C4-2B (cell line): ENCODE measurements at regions not wholly inside any gene's neighbourhood (a gene's known extent, or its start where the extent isn't known, plus 50 kb on each side); places are given as distances from the start of the nearest gene placed in this dataset.
"Not testable (repeated sequence)": the region's sequence is repeated elsewhere in the genome, so short reads cannot be mapped to it uniquely, and the experiment has no call there.

Source experiments
- H3K27ac ChIP-seq: fragments of 450-650 bp; 2 replicates; pipeline ENCODE4 v1.5.1; 2017
- CTCF ChIP-seq: fragments of 450-650 bp; conservative IDR thresholded peaks from 2 replicates; pipeline ENCODE4 v1.5.1; 2017; ENCODE audit warnings: mild to moderate bottlenecking
- ZFX ChIP-seq: fragments of 450-650 bp; IDR thresholded peaks from 2 replicates; pipeline ENCODE4 v1.6.1; 2017

- H3K27ac ChIP-seq: no peak overlapping the region
- TF ChIP-seq CTCF (no peak), ZFX (no peak)
Measured at GRCh38 chr10:46197050-46197449, 89.7 kb upstream of the ANTXRL start.

DNA sequence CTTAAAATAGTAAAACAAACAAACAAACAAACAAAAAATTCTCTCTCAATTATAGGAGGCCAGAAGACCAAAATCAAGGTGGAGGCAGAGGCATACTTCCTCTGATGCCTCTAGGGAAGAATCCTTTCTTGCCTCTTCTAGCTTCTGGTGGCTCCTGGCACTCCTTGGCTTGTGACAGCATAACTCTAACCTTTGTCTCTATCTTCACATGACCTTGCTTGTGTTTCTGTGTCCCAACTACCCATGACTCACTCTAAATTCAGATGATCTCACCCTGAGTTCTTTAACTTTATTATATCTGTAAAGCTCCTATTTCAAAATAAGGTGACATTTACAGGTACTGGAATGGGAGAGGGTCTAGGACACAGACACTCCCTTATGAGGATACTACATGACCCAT lies 88.3 kb upstream of the ANTXRL start:
- no peak overlapping the region for H3K27ac ChIP-seq

GRCh38 chr10:46202405-46202804 lies 84.4 kb upstream of the ANTXRL start:
- not testable (repeated sequence) for H3K27ac ChIP-seq

More for the DNA sequence above, 88.3 kb upstream of the ANTXRL start:
- TF ChIP-seq ZFX (no peak), CTCF (no peak)

DNA sequence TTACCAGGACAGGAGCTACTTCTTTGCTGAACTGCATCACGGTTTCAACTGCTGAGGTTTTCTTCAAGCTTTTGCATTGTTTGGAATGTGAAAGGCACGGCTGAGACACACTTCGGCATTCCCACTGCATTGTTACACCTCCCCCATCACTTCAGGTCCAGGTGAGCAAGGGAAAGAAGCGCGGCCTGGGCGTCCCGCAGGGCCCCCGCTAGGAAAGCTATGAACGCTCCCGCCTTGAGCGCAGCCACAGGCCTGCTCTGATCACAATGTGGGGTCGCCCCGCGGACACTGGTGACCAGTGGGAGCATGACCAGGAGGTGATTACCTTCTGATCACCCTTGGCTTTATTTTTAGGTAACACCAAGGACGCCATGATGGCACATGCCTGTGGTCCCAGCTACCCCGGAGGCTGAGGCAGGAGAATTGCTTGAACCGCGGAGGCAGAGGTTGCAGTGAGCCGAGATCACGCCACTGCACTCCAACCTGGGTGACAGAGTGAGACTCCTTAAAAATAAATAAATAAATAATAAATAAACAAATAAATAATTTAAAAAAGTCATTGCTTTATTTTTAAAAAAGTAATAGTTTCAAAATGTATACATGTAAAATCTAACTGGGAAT lies 82.2 kb upstream of the ANTXRL start:
- H3K27ac ChIP-seq: not testable (repeated sequence)

GRCh38 chr10:46210427-46210826 lies 76.4 kb upstream of the ANTXRL start:
- H3K27ac ChIP-seq: not testable (repeated sequence)

- no peak for TF ChIP-seq ZFX
- no peak for TF ChIP-seq CTCF
- H3K27ac ChIP-seq: no peak overlapping the region
Measured at GRCh38 chr10:46215426-46215825, 71.4 kb upstream of the ANTXRL start.

DNA sequence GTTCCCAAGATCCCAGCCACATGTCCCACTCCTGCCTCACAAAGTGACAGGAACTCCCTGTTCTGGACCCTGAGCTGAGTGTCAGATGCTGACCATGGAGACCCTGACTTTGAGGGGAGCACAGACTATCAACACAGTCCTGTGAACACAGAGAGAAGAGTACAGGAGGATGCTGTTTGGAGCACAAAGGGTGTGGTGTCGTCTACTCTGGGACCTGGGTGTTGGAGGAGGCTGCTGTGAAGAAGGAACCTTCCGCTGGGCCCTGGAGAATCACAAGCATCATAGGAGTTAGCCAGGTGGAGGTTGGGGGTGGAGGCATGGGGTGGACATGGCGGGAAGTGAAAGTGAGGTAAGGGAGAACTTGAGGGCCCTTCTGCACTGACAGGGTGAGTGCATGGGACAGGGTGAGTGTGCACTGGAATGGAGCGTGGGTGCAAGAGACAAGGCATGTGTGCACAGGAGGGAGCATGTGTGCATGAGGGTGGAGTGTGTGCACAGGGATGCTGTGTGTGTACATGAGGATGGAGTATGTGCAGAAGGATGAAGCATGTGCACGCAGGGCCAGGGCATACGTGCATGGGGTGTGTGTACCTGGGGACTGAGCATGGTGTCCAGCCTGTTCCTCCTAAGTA lies 70.7 kb upstream of the ANTXRL start:
- TF ChIP-seq CTCF: no peak
- TF ChIP-seq ZFX: no peak
- no peak overlapping the region for H3K27ac ChIP-seq

DNA sequence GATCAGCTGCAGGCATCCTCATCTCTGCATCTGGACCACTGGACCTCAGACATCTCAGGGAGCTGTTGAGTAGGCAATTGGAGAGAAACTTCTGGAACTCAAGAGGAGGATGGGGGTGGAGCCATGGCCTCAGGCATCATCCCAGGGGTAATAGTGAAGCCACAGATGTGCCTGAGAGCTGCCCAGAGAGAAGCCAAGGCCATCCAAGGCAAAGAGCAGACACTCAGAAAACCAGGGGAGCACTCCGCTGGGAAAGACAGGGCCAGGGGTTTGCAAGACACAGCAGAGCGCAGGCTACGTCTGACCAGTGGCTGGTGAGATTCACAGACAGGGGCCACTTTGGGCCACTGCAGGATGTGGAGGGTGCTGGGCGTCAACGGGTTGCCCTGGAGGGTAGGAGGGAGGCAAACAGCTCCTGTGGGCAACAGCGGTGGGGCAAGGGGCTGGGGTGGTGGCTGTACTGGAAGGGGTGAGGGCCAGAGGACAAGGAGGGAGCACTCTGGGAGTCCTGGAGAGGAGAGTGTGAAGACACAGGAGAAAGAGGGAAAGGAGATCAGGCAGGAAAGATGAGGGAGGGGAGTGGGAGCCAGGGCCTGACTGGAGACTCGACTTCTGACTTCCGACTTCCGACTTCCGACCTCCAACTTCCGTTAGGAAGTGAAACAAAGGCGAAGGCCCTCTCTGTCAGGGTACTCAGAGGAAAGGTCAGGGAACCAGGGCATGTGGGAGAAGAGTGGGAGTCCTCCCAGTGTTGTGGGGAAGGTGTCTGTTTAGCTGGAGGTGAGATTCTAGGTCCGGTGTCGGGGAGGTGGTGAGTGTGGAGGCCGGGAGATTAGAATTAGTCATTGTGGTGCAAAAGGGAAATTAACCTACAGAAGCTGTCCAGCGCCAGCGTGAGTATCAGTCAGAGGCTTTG lies 69.7 kb upstream of the ANTXRL start:
- no peak overlapping the region for H3K27ac ChIP-seq
- TF ChIP-seq ZFX (no peak), CTCF (no peak)
